Dendritic cell treated with granulocyte-macrophage colony-stimulating factor and Interleukin-4, amounts not matched to agents 40 ng/mL and 50 ng/mL, for 4 days (primary cell): ENCODE measurements at regions not wholly inside any gene's neighbourhood (a gene's known extent, or its start where the extent isn't known, plus 50 kb on each side); places are given as distances from the start of the nearest gene placed in this dataset.

Experiments used
- H3K27ac Mint-ChIP-seq: one replicate; pipeline ENCODE4 v1.8.0; 2022; ENCODE audit warnings: mild to moderate bottlenecking, mixed read lengths
- H3K27me3 Mint-ChIP-seq: one replicate; pipeline ENCODE4 v1.8.0; 2022; ENCODE audit warnings: mild to moderate bottlenecking, mixed read lengths
- H3K36me3 Mint-ChIP-seq: one replicate; pipeline ENCODE4 v1.8.0; 2022; ENCODE audit warnings: low read depth, mixed read lengths
- H3K4me1 Mint-ChIP-seq: one replicate; pipeline ENCODE4 v1.8.0; 2022; ENCODE audit warnings: low read depth, mixed read lengths
- H3K4me3 Mint-ChIP-seq: one replicate; pipeline ENCODE4 v1.8.0; 2022; ENCODE audit warnings: mild to moderate bottlenecking, moderate library complexity, mixed read lengths
- H3K9me3 Mint-ChIP-seq: one replicate; pipeline ENCODE4 v1.8.0; 2022; ENCODE audit warnings: mixed read lengths
- intact Hi-C: fragments of 100-400 bp; cut with micrococcal nuclease; formaldehyde crosslinking; loops from one replicate; pipeline ENCODE4 v1.15.0; 2022

GRCh38 chr22:22835771-22836291 is 51.8 kb upstream of the IGLL5 start:
- intact Hi-C loops = no loop called here
- Mint-ChIP-seq H3K27me3 (no peaks in the 10 kb centered on the region), H3K27ac (no peak overlapping the region), H3K36me3 (no peaks in the 10 kb centered on the region), H3K4me3 (no peak overlapping the region), H3K9me3 (no peaks in the 10 kb centered on the region), H3K4me1 (peaks cover 38% of the 10 kb centered on the region)

DNA sequence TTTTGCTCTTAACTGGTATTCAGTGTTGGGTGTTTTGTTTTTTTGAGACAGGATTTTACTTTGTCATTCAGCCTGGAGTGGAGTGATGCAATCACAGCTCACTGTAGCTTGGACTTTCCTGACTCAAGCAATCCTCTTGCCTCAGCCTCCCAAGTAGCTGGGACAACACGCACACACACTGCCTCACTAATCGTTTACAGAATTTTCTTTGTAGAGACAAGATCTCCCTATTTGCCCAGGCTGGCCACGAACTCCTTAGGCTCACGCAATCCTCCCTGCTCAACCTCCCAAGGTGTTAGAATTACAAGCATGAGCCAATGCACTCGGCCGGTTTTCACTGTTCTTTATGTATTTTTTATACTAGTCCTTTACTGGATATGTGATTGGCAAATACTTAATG is 51.0 kb upstream of the IGLL5 start:
- intact Hi-C loops = no loop called here
- Mint-ChIP-seq H3K36me3 (no peaks in the 10 kb centered on the region), H3K27ac (peak overlapping the region; percentile 32), H3K4me1 (peaks cover 38% of the 10 kb centered on the region), H3K27me3 (no peaks in the 10 kb centered on the region), H3K9me3 (no peaks in the 10 kb centered on the region), H3K4me3 (no peak overlapping the region)
